ENCODE measurements at regions not wholly inside any gene's neighbourhood (a gene's known extent, or its start where the extent isn't known, plus 50 kb on each side); places are given as distances from the start of the nearest gene placed in this dataset.

DNA sequence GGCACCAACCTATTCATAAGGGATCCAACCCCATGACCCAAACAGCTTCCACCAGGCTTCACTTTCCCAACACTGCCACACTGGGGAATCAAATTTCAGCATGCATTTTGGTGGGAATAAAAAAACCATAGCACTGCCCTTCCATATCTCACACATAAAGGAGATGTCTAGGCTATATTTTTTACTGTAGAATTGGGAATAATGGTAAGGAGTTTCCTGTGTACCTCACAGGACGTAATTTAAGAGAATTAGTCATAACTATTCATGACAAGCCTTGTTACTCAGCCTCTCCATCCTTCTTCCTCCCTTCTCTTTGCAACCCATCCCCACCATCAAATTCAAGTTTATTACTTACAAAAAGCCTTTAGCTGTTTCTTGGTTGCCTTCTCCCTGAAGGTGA lies 352.1 kb downstream of the MLLT3 start:
- Histone ChIP-seq H3K14ac (replicated peaks; ENCODE audit: low read depth, low read length) (no peak overlapping the region), H4K8ac (ENCODE audit: low read depth in 2 of 2, low read length in 2 of 2) (no peak overlapping the region), H2BK5ac (ENCODE audit: low read depth, low read length, poor library complexity, severe bottlenecking) (no peak overlapping the region), H4K91ac (ENCODE audit: insufficient read depth, low read depth, low read length) (no peak overlapping the region), H2BK15ac (ENCODE audit: low read depth, low read length) (no peak overlapping the region), H3K79me1 (ENCODE audit: low read depth in 1 of 2, low read length in 2 of 2) (no peaks in the 10 kb centered on the region), H2AFZ (replicated peaks; ENCODE audit: low read length, poor library complexity) (no peak overlapping the region), H3K23ac (ENCODE audit: low read depth, low read length) (no peak overlapping the region), H3K56ac (ENCODE audit: extremely low read depth, insufficient read depth, low read length) (no peak overlapping the region), H2AK9ac (replicated peaks; ENCODE audit: low read depth, low read length, poor library complexity) (no peak overlapping the region), H3K9me3 (ENCODE audit: control insufficient read depth, insufficient read depth, low read length) (no peaks in the 10 kb centered on the region), H3K27ac (ENCODE audit: insufficient read depth, low read length) (no peak overlapping the region), H3K18ac (ENCODE audit: low read depth, low read length) (no peak overlapping the region), H3K9me1 (ENCODE audit: insufficient read depth, low read length) (no peaks in the 10 kb centered on the region), H3K4me1 (ENCODE audit: control insufficient read depth, insufficient read depth, low read length) (no peaks in the 10 kb centered on the region), H2BK120ac (ENCODE audit: low read depth, low read length) (no peak overlapping the region), H3K27me3 (ENCODE audit: control insufficient read depth, insufficient read depth, low read length) (no peaks in the 10 kb centered on the region; the same call in 1 of the 2 replicates), H2AK5ac (ENCODE audit: low read depth, low read length) (no peak overlapping the region), H4K5ac (ENCODE audit: low read depth, low read length) (no peak overlapping the region), H3K4ac (ENCODE audit: low read depth, low read length) (no peak overlapping the region), H3K9ac (ENCODE audit: low read depth, low read length) (no peak overlapping the region), H2BK20ac (ENCODE audit: low read depth, low read length) (no peak overlapping the region), H3K4me2 (ENCODE audit: low read depth, low read length) (no peak overlapping the region), H4K20me1 (ENCODE audit: insufficient read depth, low read length) (no peaks in the 10 kb centered on the region), H3K36me3 (ENCODE audit: control insufficient read depth, insufficient read depth, low read length) (no peaks in the 10 kb centered on the region), H3K4me3 (ENCODE audit: insufficient read depth, low read depth, low read length) (no peak overlapping the region)
- DNase-seq, result no peak
- intact Hi-C loops (cut with micrococcal nuclease) (no loop called here), dilution Hi-C loops (cut with HindIII; ENCODE audit: low sequenced_read_pairs, unreplicated experiment) (no loop called here), in situ Hi-C loops (cut with MboI; ENCODE audit: low sequenced_read_pairs) (no loop called here)
- TF ChIP-seq, protein P1, sequence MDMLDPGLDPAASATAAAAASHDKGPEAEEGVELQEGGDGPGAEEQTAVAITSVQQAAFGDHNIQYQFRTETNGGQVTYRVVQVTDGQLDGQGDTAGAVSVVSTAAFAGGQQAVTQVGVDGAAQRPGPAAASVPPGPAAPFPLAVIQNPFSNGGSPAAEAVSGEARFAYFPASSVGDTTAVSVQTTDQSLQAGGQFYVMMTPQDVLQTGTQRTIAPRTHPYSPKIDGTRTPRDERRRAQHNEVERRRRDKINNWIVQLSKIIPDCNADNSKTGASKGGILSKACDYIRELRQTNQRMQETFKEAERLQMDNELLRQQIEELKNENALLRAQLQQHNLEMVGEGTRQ (IDR thresholded peaks at IDR 0.05; ENCODE audit: low read depth, low read length), result no peak
- TF ChIP-seq RFX5 (IDR thresholded peaks at IDR 0.05; ENCODE audit: low read depth, low read length) (no peak), BHLHE40 (IDR thresholded peaks at IDR 0.05; ENCODE audit: low read depth, low read length) (no peak), NFE2L2 (IDR thresholded peaks at IDR 0.05; ENCODE audit: low read depth, low read length) (no peak), CHD1 (IDR thresholded peaks at IDR 0.05; ENCODE audit: low read depth, low read length) (no peak), POLR2A (IDR thresholded peaks at IDR 0.05; ENCODE audit: low read depth, low read length) (no peak), MAZ (IDR thresholded peaks at IDR 0.05; ENCODE audit: borderline replicate concordance, low read depth, low read length) (no peak), RCOR1 (IDR thresholded peaks at IDR 0.05; ENCODE audit: insufficient replicate concordance, low read length) (no peak), SMC3 (IDR thresholded peaks at IDR 0.05; ENCODE audit: low read depth, low read length) (no peak), MXI1 (IDR thresholded peaks at IDR 0.05; ENCODE audit: borderline replicate concordance, low read depth, low read length) (no peak), RAD21 (IDR thresholded peaks at IDR 0.05; ENCODE audit: low read length) (no peak), FOS (IDR thresholded peaks at IDR 0.05; ENCODE audit: low read depth, low read length) (no peak), CEBPB (IDR thresholded peaks at IDR 0.05; ENCODE audit: low read depth, low read length) (no peak), MAFK (IDR thresholded peaks at IDR 0.05; ENCODE audit: low read depth, low read length) (no peak)
- TF ChIP-seq, protein P2, sequence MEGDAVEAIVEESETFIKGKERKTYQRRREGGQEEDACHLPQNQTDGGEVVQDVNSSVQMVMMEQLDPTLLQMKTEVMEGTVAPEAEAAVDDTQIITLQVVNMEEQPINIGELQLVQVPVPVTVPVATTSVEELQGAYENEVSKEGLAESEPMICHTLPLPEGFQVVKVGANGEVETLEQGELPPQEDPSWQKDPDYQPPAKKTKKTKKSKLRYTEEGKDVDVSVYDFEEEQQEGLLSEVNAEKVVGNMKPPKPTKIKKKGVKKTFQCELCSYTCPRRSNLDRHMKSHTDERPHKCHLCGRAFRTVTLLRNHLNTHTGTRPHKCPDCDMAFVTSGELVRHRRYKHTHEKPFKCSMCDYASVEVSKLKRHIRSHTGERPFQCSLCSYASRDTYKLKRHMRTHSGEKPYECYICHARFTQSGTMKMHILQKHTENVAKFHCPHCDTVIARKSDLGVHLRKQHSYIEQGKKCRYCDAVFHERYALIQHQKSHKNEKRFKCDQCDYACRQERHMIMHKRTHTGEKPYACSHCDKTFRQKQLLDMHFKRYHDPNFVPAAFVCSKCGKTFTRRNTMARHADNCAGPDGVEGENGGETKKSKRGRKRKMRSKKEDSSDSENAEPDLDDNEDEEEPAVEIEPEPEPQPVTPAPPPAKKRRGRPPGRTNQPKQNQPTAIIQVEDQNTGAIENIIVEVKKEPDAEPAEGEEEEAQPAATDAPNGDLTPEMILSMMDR (conservative IDR thresholded peaks at IDR 0.05; ENCODE audit: low read depth, low read length), result no peak
- TF ChIP-seq, protein P3, sequence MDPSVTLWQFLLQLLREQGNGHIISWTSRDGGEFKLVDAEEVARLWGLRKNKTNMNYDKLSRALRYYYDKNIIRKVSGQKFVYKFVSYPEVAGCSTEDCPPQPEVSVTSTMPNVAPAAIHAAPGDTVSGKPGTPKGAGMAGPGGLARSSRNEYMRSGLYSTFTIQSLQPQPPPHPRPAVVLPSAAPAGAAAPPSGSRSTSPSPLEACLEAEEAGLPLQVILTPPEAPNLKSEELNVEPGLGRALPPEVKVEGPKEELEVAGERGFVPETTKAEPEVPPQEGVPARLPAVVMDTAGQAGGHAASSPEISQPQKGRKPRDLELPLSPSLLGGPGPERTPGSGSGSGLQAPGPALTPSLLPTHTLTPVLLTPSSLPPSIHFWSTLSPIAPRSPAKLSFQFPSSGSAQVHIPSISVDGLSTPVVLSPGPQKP (IDR thresholded peaks at IDR 0.05; ENCODE audit: borderline replicate concordance, low read depth, low read length), result no peak
- BruUV-seq (replicated peaks), result no TSS peak
- CTCF ChIA-PET, result no interaction called here
- no CpG with 5 or more reads among the region's 1 CpG for WGBS, 2 experiments (ENCODE audit: extremely low coverage in 2 of 2, insufficient read length in 1 of 2)
- POLR2A ChIA-PET (ENCODE audit: unreplicated experiment), result no interaction called here
- ATAC-seq (ENCODE audit: low read depth), result no peak
